Chondrocyte (in vitro differentiated cells): ENCODE measurements at regions not wholly inside any gene's neighbourhood (a gene's known extent, or its start where the extent isn't known, plus 50 kb on each side); places are given as distances from the start of the nearest gene placed in this dataset.

Experiments used
- DNase-seq: peaks from one replicate; pipeline ENCODE4 v3.0.0; 2021; ENCODE audit warnings: mixed read lengths, low spot score
- H3K27ac Mint-ChIP-seq: one replicate; pipeline ENCODE4 v1.8.0; 2021; ENCODE audit warnings: mild to moderate bottlenecking, moderate library complexity, mixed read lengths; ENCODE audit not compliant: unreplicated experiment
- H3K27me3 Mint-ChIP-seq: 2 replicates; pipeline ENCODE4 v1.8.0; 2021; ENCODE audit warnings: low read depth, mixed read lengths
- H3K36me3 Mint-ChIP-seq: 2 replicates; pipeline ENCODE4 v1.8.0; 2021; ENCODE audit warnings: low read depth, mixed read lengths
- H3K4me1 Mint-ChIP-seq: 2 replicates; pipeline ENCODE4 v1.8.0; 2021; ENCODE audit warnings: low read depth, mild to moderate bottlenecking, mixed read lengths
- H3K4me3 Mint-ChIP-seq: one replicate; pipeline ENCODE4 v1.8.0; 2021; ENCODE audit warnings: mild to moderate bottlenecking, moderate library complexity, mixed read lengths; ENCODE audit not compliant: unreplicated experiment
- H3K9me3 Mint-ChIP-seq: 2 replicates; pipeline ENCODE4 v1.8.0; 2021; ENCODE audit warnings: low read depth, mixed read lengths
- CTCF ChIP-seq: fragments of 200-600 bp; sonication (generic); IDR thresholded peaks from 2 replicates; pipeline ENCODE4 v1.5.0; 2021; ENCODE audit warnings: antibody characterized with exemption, mild to moderate bottlenecking, moderate library complexity

- H3K4me3 Mint-ChIP-seq = no peak overlapping the region
- no peaks in the 10 kb centered on the region for H3K9me3 Mint-ChIP-seq
- no peaks in the 10 kb centered on the region for H3K36me3 Mint-ChIP-seq
- H3K27ac Mint-ChIP-seq = no peak overlapping the region
- no peaks in the 10 kb centered on the region for H3K4me1 Mint-ChIP-seq
- TF ChIP-seq CTCF = no peak
- no peak for DNase-seq
- peaks cover 10% of the 10 kb centered on the region for H3K27me3 Mint-ChIP-seq
These were observed 288.8 kb upstream of the LRRC7 start for GRCh38 chr1:69278923-69279322.

GRCh38 chr1:69283516-69283915 is 284.2 kb upstream of the LRRC7 start:
- Mint-ChIP-seq H3K27me3 (no peaks in the 10 kb centered on the region), H3K4me1 (no peaks in the 10 kb centered on the region), H3K27ac (no peak overlapping the region), H3K36me3 (no peaks in the 10 kb centered on the region), H3K4me3 (no peak overlapping the region), H3K9me3 (no peaks in the 10 kb centered on the region)
- DNase-seq = no peak
- no peak for TF ChIP-seq CTCF

GRCh38 chr1:69284508-69284907 is 283.2 kb upstream of the LRRC7 start:
- no peaks in the 10 kb centered on the region for H3K36me3 Mint-ChIP-seq
- no peaks in the 10 kb centered on the region for H3K9me3 Mint-ChIP-seq
- no peak overlapping the region for H3K4me3 Mint-ChIP-seq
- no peaks in the 10 kb centered on the region for H3K27me3 Mint-ChIP-seq
- no peak for TF ChIP-seq CTCF
- no peak overlapping the region for H3K27ac Mint-ChIP-seq
- no peaks in the 10 kb centered on the region for H3K4me1 Mint-ChIP-seq
- no peak for DNase-seq

DNA sequence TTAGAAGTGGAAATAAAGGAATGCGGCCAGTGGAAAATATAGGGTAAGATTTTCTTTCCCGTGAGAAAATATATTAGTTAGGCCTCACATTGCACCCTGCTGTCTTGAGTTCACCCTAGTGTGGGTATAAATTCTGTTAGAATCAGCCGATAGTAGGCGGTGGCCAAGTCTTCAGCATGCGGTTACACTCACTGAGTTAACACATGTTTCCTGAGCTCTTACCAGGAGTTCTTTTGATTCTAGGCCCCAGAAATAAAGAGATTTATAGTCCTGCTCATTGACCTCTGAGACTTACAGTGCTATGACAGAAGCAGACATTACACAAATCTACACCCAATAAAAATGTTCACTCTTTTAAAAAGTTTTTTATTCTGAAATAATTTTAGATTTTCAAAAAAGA is 279.3 kb upstream of the LRRC7 start:
- Mint-ChIP-seq H3K27me3 (no peaks in the 10 kb centered on the region), H3K9me3 (no peaks in the 10 kb centered on the region), H3K4me3 (no peak overlapping the region), H3K27ac (no peak overlapping the region), H3K4me1 (no peaks in the 10 kb centered on the region), H3K36me3 (no peaks in the 10 kb centered on the region)
- no peak for TF ChIP-seq CTCF
- no peak for DNase-seq

GRCh38 chr1:69290291-69290690 is 277.4 kb upstream of the LRRC7 start:
- no peaks in the 10 kb centered on the region for H3K27me3 Mint-ChIP-seq
- H3K4me1 Mint-ChIP-seq = no peaks in the 10 kb centered on the region
- no peaks in the 10 kb centered on the region for H3K36me3 Mint-ChIP-seq
- H3K9me3 Mint-ChIP-seq = no peaks in the 10 kb centered on the region
- TF ChIP-seq CTCF = no peak
- no peak overlapping the region for H3K4me3 Mint-ChIP-seq
- DNase-seq = no peak
- no peak overlapping the region for H3K27ac Mint-ChIP-seq
